Activated CD4-positive, alpha-beta T cell treated with anti-CD3 and anti-CD28 coated beads, Interleukin-2, amount 50 U/mL, for 16 hours (primary cell): ENCODE measurements at regions not wholly inside any gene's neighbourhood (a gene's known extent, or its start where the extent isn't known, plus 50 kb on each side); places are given as distances from the start of the nearest gene placed in this dataset.
"Not testable (repeated sequence)": the region's sequence is repeated elsewhere in the genome, so short reads cannot be mapped to it uniquely, and the experiment has no call there.

Source experiments
- DNase-seq: peaks from one replicate; pipeline ENCODE4 v3.0.0-alpha.2; 2020

GRCh38 chr3:35223632-35224394 lies 415.5 kb upstream of the ARPP21 start:
- no peak for DNase-seq

GRCh38 chr3:35224565-35225295 lies 414.6 kb upstream of the ARPP21 start:
- DNase-seq: no peak

- no peak for DNase-seq
Measured at GRCh38 chr3:35241236-35241635, 398.1 kb upstream of the ARPP21 start.

- DNase-seq: no peak
Measured at GRCh38 chr3:35254917-35255316, 384.4 kb upstream of the ARPP21 start.

- DNase-seq: no peak
Measured at GRCh38 chr3:35257641-35258040, 381.7 kb upstream of the ARPP21 start.

GRCh38 chr3:35262406-35262805 lies 376.9 kb upstream of the ARPP21 start:
- no peak for DNase-seq

- DNase-seq: no peak
Measured at GRCh38 chr3:35263477-35263876, 375.8 kb upstream of the ARPP21 start.

GRCh38 chr3:35266065-35266464 lies 373.3 kb upstream of the ARPP21 start:
- DNase-seq: not testable (repeated sequence)

- DNase-seq: no peak
Measured at GRCh38 chr3:35275768-35276167, 363.6 kb upstream of the ARPP21 start.

GRCh38 chr3:35276568-35276967 lies 362.8 kb upstream of the ARPP21 start:
- DNase-seq: no peak

- DNase-seq: no peak
Measured at GRCh38 chr3:35291471-35292236, 347.7 kb upstream of the ARPP21 start.

- no peak for DNase-seq
Measured at GRCh38 chr3:35292568-35292967, 346.8 kb upstream of the ARPP21 start.

- DNase-seq: no peak
Measured at GRCh38 chr3:35295906-35296305, 343.4 kb upstream of the ARPP21 start.

- DNase-seq: peak; percentile 52
Measured at GRCh38 chr3:35296533-35296932, 342.8 kb upstream of the ARPP21 start.

- not testable (repeated sequence) for DNase-seq
Measured at GRCh38 chr3:35296944-35297343, 342.4 kb upstream of the ARPP21 start.

GRCh38 chr3:35305406-35305805 lies 333.9 kb upstream of the ARPP21 start:
- DNase-seq: no peak

GRCh38 chr3:35307296-35307695 lies 332.0 kb upstream of the ARPP21 start:
- no peak for DNase-seq

GRCh38 chr3:35316841-35317240 lies 322.5 kb upstream of the ARPP21 start:
- DNase-seq: not testable (repeated sequence)

GRCh38 chr3:35320646-35321407 lies 318.5 kb upstream of the ARPP21 start:
- no peak for DNase-seq

GRCh38 chr3:35322070-35322469 lies 317.3 kb upstream of the ARPP21 start:
- no peak for DNase-seq

- no peak for DNase-seq
Measured at GRCh38 chr3:35335703-35336102, 303.6 kb upstream of the ARPP21 start.

- DNase-seq: no peak
Measured at GRCh38 chr3:35336601-35337000, 302.7 kb upstream of the ARPP21 start.

- DNase-seq: no peak
Measured at GRCh38 chr3:35338186-35338585, 301.1 kb upstream of the ARPP21 start.
